ENCODE measurements at regions not wholly inside any gene's neighbourhood (a gene's known extent, or its start where the extent isn't known, plus 50 kb on each side); places are given as distances from the start of the nearest gene placed in this dataset.
"Not testable (repeated sequence)": the region's sequence is repeated elsewhere in the genome, so short reads cannot be mapped to it uniquely, and the experiment has no call there.

- no peak for DNase-seq (ENCODE audit: low read depth)
Measured at GRCh38 chr18:22284581-22285360, 115.4 kb downstream of the GATA6 start.

- not testable (repeated sequence) for DNase-seq (ENCODE audit: low read depth)
Measured at GRCh38 chr18:22283855-22284254, 114.5 kb downstream of the GATA6 start.

GRCh38 chr18:22283397-22283796 is 114.0 kb downstream of the GATA6 start:
- DNase-seq (ENCODE audit: low read depth) = no peak

- DNase-seq (ENCODE audit: low read depth) = no peak
Measured at GRCh38 chr18:22283116-22283395, 113.7 kb downstream of the GATA6 start.

GRCh38 chr18:22282311-22283115 is 113.1 kb downstream of the GATA6 start:
- DNase-seq (ENCODE audit: low read depth) = peak; percentile 10

DNA sequence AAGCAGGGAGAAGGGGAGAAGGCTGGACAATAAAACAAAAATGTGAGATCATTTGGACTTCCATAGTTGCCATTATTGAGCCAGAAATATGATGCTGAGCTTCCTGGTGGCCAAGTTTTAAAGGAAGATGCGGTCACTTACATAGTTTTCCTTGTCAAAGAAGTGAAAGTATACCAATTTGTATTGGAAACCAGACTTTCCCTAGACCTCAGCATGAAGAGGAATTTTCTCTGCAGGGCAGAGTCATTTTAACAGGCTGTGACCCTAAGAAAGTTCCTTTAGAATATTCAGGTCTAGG is 111.0 kb downstream of the GATA6 start:
- DNase-seq (ENCODE audit: low read depth) = no peak

GRCh38 chr18:22279741-22280452 is 110.5 kb downstream of the GATA6 start:
- DNase-seq (ENCODE audit: low read depth) = no peak

DNA sequence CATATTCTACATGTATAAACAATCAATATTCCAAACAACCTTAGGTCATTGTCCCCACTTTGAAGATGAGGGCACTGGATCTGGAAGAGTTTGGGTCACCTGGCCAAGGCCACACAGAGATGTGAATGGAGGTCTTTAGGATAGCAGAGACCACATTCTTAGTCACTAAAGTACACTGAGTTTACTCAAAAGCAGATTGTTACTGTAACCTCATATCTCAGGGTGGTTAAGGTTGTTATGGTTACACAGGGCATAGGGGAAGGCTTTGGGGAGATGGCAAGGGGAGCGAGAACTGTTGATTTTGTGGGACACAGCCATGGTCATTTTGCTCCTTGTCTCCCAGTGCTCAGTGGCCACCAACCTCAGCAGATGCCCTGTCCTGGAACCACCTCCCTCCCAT is 109.4 kb downstream of the GATA6 start:
- DNase-seq (ENCODE audit: low read depth) = no peak

DNA sequence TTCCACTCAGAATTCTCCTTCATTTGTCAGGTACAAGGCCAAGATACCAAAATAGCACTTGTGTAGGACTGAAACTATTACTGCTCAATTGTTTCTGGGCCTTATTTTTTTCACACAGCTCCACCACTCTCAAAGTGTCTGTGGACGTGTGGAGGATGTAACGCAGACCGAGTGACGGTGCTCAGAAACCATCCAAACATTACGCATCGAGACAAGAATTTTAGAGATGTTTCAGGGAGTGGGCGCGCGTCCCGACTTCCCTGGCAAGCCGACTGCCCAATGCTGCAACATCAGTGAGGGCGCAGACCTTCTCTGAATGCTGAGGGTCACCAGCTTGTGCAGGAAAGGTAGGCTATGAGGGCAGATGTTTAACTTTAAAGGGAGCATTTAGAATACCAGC is 108.4 kb downstream of the GATA6 start:
- no peak for DNase-seq (ENCODE audit: low read depth)

GRCh38 chr18:22276334-22276713 is 106.9 kb downstream of the GATA6 start:
- no peak for DNase-seq (ENCODE audit: low read depth)

DNA sequence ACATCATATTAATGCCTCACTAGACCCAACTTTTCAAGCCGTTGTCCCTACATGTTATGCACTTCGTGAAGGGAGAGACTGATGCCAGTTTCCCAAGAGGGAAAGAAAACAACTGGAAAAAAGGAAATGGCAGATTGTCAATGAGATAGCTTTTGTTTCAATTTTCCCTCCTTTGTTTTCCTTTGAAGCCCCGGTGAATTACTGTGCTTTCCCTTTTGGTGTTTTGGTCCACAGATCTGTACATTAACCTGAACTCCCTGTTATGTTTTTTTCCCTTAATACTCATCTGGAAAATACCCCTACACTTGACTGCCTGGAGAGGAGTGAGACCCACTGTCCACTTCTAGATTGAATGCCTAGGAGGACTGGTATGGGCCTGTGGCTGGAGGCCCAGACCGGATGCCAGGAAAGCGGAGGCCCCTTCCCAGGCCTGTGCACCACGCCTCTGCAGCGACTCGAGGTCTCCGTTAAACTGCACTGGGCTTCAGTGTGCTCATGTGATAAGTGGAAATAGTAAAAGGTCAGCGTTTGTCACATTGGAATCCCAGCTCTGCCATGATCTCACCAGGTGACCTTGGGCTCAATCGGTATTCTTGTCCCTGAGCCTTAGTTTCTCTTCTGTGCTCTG is 106.4 kb downstream of the GATA6 start:
- DNase-seq (ENCODE audit: low read depth) = no peak

- no peak for DNase-seq (ENCODE audit: low read depth)
Measured at GRCh38 chr18:22273101-22274039, 104.0 kb downstream of the GATA6 start.

DNA sequence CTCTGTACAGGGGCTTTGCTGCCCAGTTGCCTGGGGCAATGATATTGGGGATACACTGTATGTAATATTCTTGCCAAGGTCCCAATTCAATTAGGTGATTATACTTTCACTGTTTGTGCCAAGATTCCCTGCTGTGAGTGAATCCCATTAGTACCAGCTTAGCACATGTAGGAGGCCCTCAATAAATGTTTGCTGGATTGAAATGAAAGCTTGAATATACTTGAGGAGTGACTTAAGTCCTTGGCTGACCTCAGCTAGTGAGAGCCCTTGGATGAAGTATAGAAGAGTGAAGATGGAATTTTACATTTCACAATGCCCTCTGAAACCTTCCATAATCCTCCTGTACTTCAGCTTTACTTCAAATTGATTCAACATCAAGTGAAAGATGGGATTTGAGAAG is 102.9 kb downstream of the GATA6 start:
- no peak for DNase-seq (ENCODE audit: low read depth)

DNA sequence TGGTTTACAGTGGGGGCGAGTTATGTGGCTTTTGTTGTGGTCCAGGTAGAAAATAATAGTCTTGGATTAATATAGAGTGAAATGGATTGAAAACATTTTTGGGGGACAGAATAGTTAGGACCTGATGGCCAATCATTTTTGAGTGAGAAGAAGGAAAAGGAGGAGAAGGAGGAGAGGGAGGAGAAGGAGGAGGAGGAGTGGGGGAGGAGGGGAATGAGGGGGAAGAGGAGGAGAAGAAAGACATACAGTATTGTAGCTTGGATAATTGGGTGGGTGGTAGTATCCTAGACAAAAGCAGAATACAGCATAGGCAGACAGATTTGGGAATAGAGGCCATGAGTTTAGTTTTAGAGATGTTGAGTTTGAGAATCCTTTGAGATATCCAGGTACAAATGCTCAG is 101.6 kb downstream of the GATA6 start:
- DNase-seq (ENCODE audit: low read depth) = no peak

DNA sequence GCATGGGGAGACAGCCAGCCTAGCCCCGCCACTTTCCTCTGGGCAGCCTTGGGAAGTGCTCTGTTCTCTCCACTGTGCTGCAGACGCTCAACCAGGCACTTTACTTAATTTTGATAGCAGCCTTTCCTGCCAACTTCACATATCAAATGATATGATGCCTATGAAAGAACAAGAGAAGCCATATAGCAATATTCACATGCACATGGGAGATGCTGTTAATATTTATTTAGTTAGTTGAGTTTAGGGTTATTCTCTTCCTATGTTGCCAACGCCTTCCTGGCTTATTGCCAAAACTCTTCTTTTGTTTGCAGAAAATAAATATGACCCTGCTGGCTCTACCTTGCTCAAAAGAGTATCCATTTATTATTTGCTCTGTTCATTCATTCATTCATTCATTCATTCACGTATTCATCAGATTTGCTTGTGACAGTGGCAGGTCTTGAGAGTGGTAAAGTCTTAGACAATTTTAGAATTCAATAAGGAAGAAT is 99.3 kb downstream of the GATA6 start:
- no peak for DNase-seq (ENCODE audit: low read depth)

GRCh38 chr18:22267697-22268096 is 98.3 kb downstream of the GATA6 start:
- DNase-seq (ENCODE audit: low read depth) = no peak

DNA sequence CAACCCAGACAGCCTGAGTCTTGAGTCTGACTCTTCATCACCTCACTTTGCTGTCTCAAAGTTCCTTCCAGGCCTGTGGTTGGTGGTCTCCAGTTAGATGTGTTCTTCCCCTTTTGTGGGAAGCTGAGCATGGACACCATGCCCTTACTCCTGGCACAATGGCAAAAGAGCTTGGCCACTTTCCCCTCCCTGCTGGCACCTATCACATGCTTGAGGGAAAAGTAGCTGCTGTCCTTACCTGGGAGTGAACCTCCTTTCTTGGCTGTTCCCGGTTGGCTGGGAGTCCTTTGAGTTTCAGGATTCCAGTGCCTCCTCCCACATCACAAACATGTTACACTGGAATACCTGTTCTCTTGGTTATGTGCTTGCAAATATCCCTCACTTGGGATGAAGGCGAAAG is 97.8 kb downstream of the GATA6 start:
- no peak for DNase-seq (ENCODE audit: low read depth)

GRCh38 chr18:22265838-22266237 is 96.4 kb downstream of the GATA6 start:
- DNase-seq (ENCODE audit: low read depth) = no peak

- DNase-seq (ENCODE audit: low read depth) = peak; percentile 3
Measured at GRCh38 chr18:22260208-22260820, 90.9 kb downstream of the GATA6 start.

- no peak for DNase-seq (ENCODE audit: low read depth)
Measured at GRCh38 chr18:22257022-22257543, 87.7 kb downstream of the GATA6 start.

- DNase-seq (ENCODE audit: low read depth) = no peak
Measured at GRCh38 chr18:22254088-22254487, 84.7 kb downstream of the GATA6 start.

Measured in stimulated activated CD8-positive, alpha-beta memory T cell treated with anti-CD3 and anti-CD28 coated beads, Interleukin-12 subunit alpha, Interleukin-12 subunit beta, amount 100 ng/mL, for 4 hours (primary cell).